Activated CD4-positive, alpha-beta T cell treated with anti-CD3 and anti-CD28 coated beads, Interleukin-2, amount 50 U/mL, for 1 hour (primary cell): ENCODE measurements at regions not wholly inside any gene's neighbourhood (a gene's known extent, or its start where the extent isn't known, plus 50 kb on each side); places are given as distances from the start of the nearest gene placed in this dataset.
"Not testable (repeated sequence)": the region's sequence is repeated elsewhere in the genome, so short reads cannot be mapped to it uniquely, and the experiment has no call there.

Source experiments
- DNase-seq: peaks from one replicate; pipeline ENCODE4 v3.0.0-alpha.2; 2020

GRCh38 chr1:146487555-146487954 lies 258.7 kb upstream of the NOTCH2NLA start:
- not testable (repeated sequence) for DNase-seq

GRCh38 chr1:146487155-146487554 lies 258.3 kb upstream of the NOTCH2NLA start:
- not testable (repeated sequence) for DNase-seq

- not testable (repeated sequence) for DNase-seq
Observed at GRCh38 chr1:146486300-146487014, 257.6 kb upstream of the NOTCH2NLA start.

GRCh38 chr1:146484195-146484594 lies 255.4 kb upstream of the NOTCH2NLA start:
- DNase-seq, result not testable (repeated sequence)

- not testable (repeated sequence) for DNase-seq
Observed at GRCh38 chr1:146479188-146479587, 250.4 kb upstream of the NOTCH2NLA start.

GRCh38 chr1:146478125-146478720 lies 249.4 kb upstream of the NOTCH2NLA start:
- not testable (repeated sequence) for DNase-seq

- not testable (repeated sequence) for DNase-seq
Observed at GRCh38 chr1:146475086-146475485, 246.3 kb upstream of the NOTCH2NLA start.

- DNase-seq, result not testable (repeated sequence)
Observed at GRCh38 chr1:146474216-146474615, 245.4 kb upstream of the NOTCH2NLA start.

- DNase-seq, result peak; percentile 75
Observed at GRCh38 chr1:146472192-146472861, 243.5 kb upstream of the NOTCH2NLA start.

GRCh38 chr1:146459939-146460338 lies 231.1 kb upstream of the NOTCH2NLA start:
- not testable (repeated sequence) for DNase-seq

GRCh38 chr1:146459308-146459707 lies 230.5 kb upstream of the NOTCH2NLA start:
- DNase-seq, result not testable (repeated sequence)

- DNase-seq, result not testable (repeated sequence)
Observed at GRCh38 chr1:146448877-146449246, 220.0 kb upstream of the NOTCH2NLA start.

- peak; percentile 57 for DNase-seq
Observed at GRCh38 chr1:146448212-146448876, 219.5 kb upstream of the NOTCH2NLA start.

GRCh38 chr1:146443871-146444222 lies 215.0 kb upstream of the NOTCH2NLA start:
- peak; percentile 17 for DNase-seq

- peak; percentile 8 for DNase-seq
Observed at GRCh38 chr1:146443088-146443870, 214.5 kb upstream of the NOTCH2NLA start.

- not testable (repeated sequence) for DNase-seq
Observed at GRCh38 chr1:146438543-146438942, 209.7 kb upstream of the NOTCH2NLA start.

- DNase-seq, result not testable (repeated sequence)
Observed at GRCh38 chr1:146416642-146417041, 187.8 kb upstream of the NOTCH2NLA start.

GRCh38 chr1:146415017-146415416 lies 186.2 kb upstream of the NOTCH2NLA start:
- not testable (repeated sequence) for DNase-seq

- not testable (repeated sequence) for DNase-seq
Observed at GRCh38 chr1:146413911-146414310, 185.1 kb upstream of the NOTCH2NLA start.

GRCh38 chr1:146411923-146412322 lies 183.1 kb upstream of the NOTCH2NLA start:
- DNase-seq, result not testable (repeated sequence)

GRCh38 chr1:146409817-146410441 lies 181.1 kb upstream of the NOTCH2NLA start:
- DNase-seq, result not testable (repeated sequence)
